ENCODE measurements at regions not wholly inside any gene's neighbourhood (a gene's known extent, or its start where the extent isn't known, plus 50 kb on each side); places are given as distances from the start of the nearest gene placed in this dataset.

DNA sequence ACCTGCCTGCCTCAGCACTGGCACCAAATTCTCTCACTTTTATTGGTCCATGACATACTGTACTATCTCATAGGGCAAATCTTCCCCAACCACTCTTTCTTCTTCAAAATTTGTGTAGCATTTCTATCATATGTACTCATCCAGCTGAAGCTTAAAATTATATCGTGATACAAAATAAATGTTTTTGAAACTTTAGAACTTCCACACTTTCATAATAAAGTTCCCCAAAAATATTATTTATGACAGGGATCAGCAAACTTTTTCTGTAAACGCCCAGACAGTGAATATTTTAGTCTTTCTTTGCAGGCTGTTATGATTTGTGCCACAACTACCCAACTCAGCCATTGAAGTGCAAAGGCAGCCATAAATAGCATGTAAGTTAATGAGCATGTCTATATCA, 76.2 kb upstream of the POU3F3 start:
- DNase-seq, result no peak

DNA sequence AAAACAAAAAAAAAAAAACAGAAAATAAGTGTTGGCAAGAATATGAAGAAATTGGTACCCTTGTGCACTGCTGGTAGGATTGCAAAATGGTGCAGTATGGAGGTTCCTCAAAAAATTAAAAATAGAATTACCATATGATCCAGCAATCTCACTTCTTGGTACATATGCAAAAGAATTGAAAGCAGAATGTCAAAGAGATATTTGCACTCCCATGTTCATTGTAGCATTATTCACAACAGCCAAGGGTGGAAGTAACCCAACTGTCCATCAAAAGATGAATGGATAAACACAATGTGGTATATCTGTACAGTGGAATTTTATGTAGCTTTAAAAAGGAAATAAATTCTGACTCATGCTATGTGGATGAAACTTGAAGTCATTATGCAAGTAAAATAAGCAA, 72.8 kb upstream of the POU3F3 start:
- peak; percentile 11 for DNase-seq

DNA sequence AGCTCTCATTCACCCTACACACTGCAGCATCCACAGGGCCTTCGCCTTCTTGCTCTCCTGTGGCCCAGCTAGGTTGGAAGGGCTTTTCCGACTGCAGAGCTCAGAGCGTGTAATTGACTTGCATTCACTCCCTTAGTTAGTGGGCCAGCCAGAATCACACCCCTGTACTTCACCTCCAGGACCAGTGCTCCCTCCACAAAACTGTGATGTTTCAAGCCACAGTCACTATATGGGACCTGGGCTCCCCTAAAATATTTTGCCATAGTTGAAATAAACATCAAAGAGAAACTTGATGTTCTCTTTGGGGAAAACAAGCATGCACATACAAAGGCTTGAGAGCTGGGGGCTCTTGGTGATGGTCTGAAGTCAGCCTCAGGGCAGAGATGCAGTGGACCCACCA, 69.7 kb upstream of the POU3F3 start:
- no peak for DNase-seq

DNA sequence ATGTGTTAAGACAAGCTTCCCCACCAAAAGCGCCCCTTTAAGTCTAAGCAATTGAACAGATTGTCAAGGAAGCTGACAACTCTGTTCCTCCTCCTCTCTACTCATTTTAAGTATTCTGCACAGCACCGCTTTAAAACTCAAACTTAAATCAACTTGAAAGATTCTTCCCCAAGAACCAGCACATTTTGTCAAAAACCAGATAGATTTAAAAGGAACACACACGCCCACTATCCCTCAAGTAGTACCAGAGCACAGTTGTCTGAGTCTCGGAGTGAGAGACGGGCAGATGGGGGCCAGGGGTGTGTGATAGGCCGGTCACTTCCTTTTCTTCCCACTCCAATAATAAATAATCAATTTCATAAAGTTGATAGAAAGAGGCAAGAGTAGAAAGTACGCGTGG, 67.7 kb upstream of the POU3F3 start:
- DNase-seq, result no peak

DNA sequence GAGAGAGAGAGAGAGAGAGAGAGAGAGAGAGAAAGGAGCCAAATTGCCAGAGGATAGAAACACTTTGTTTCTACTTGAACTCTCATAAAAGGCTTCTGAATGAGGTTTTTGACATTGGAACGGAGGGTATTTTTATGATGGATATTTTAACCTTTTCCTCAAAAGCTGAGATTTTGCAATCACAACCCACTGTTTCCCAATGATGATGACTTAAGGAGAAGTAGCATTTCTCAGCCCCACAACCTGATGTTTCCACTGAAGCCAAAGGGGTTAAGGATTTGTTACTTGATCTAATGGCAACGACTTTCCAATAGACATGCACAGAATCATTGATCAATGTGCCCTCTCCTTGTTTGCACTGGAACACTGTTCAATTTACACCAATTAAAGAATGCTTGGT, 67.1 kb upstream of the POU3F3 start:
- no peak for DNase-seq

DNA sequence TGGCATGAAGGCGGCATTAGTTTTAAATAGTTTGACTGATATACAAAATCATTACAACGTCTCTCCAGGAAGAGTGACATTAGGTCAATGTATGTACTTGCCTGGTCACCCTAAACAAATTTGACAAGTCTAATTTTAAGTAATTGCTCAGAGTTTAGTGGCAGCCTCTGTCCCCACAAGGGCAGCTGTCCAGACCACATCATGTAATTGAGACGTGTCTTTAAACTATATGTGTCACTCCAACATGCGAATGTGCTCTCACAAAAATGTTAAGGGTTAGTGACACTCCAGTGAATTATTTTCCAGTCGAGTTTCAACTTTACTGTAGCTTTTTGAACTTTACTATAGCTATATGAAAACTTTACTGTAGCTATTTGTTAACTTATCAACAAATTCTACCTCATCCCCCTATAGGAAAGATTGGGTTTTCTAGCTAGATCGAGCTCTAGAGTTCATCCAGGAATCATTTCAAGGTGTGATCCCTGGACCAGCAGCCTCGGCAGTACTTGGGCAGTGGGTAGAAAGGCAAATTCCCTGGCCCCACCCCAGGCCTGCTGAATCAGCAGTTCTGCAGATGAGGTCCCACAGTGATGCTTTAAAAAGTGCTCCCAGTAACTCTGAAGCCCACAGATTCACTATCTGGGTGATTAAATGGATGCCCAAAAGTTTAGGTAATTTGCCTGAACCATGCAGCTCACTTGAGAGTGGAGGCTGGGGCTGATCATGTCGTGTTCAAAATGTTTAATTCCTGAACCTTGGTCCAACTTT, 66.4 kb upstream of the POU3F3 start:
- DNase-seq, result peak; percentile 19

DNA sequence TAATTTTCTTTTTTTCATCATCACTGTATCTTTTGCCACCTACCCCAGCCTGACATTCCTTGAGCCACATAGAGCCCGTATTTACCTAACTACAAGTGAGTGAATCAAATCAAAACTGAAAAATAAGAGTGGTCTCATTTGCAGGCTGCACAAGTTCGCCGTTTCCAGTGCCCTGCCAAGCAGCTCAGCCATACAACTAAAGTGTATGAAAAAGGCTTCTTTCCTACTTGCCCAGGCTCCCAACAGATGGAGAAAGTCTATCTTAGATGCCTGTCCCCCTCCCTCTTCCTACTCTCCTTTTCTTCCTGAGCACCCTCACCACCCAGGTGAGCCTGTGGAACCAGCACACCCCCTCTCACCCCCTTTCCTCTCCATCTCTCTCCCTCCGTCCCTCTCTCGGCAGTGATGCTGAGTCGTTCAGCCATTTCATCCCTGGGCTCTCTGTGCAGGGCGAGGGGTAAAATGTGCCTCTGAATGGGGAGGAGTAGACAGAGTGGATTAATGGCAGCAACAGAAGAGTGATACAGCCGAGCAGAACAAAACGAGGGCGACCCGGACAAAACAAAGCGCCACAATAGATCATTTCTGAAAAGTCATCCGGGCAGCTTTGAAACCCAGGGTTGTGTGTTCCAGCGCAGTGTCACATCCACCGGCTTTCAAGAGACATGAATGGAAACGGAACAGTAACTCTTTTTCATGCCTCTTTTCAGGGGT, 65.0 kb upstream of the POU3F3 start:
- DNase-seq, result no peak

DNA sequence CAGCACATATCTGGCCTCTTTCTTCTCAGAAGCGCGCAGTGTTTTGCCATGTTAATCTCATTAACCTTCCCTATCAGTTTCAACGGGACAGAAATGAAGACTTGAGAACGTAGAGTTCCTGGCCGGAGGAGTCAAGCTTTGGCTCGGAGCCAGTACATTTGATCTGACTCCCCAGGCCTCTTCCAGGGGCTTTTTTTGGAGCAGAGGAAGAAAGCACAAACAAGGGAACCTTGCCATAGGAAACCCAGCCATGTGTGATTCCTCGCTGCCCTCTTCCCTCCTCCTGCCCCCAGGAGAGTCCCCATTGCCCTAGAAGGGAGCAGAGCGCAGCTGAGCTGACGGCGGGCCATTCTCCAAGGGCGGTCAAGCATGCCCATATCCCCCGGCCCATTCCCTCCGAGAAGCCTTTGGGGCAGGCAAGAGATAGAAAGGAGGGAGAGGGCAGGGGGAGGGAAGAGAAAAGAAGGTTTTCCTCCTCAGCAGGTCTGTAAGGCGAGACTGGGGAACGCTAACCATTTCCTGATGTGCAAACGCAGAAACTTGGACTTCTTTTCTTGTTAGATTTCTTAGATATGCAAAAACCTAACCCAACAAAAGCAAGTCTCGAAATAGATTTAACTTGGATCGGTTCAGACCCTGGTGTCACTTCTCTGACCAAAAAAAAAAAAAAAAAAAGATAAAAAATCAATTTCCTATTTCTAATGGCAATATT, 63.7 kb upstream of the POU3F3 start:
- DNase-seq, result peak; percentile 35

DNA sequence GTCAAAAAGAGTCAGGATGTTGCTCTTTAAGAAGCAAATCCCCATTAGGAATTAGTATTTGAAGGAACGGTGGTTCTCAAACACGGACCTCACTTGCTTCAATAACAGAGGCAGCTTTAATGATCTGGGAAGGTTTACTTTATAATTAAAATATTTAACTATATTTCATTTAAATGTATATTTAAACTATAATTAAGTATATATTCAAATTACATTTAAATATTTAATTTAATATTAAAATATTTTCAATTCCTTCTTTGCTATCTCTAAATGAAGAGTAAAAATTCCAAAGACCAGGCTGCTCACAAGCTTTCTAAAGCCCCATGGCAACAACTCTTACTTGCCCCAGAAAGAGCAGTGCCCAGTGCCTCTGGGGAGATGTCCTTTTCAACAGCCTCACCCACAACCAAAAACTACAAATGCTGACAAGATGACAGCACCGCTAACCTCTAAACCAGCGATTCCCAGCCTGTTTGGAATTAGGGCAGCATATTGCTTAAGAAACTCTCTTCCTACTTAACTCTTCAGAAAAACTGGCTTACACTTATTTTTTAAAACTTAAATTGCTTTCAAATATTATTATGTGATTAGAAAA, 62.9 kb upstream of the POU3F3 start:
- peak; percentile 55 for DNase-seq

DNA sequence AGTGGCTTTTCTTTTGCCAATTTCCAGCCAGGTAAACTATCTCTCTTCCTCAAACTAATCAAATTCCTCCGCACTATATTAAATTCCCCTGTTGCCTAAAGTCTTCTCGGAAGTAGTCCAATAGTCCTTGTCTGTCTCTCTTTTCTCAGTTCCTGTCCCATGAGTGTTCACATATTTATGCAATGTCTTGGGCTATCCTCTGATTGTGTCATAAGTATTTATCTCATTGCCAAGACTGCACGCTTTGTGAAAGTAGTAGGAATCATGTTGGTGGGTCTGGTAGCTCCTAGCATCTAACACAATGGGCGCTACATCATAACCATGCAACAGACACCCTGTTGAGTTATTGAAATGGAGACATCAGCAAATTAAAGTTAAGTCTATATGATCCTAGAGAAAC, 59.9 kb upstream of the POU3F3 start:
- DNase-seq, result peak; percentile 83

DNA sequence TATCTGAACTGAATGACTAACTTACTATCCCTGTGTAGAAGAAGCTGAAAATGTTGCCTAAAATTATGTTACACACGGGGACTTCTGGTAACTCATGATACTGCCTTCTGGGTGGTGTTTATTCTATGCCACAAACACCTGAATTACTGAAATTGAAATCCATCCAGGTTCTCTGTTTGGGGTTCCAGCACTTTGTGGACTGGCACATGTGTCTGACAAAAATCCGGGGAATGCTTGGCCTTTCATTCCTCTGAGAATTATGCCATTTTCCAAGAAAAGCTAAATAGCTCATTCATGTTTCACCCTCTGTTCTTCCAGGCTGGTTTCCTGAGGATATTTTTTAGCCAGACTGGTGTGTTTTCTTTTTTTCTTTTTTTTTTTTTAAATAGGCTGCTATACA, 59.5 kb upstream of the POU3F3 start:
- peak; percentile 69 for DNase-seq

Data from fibroblast of skin of scalp (primary cell).